Suprapubic skin (tissue), 4 donors: ENCODE measurements at regions not wholly inside any gene's neighbourhood (a gene's known extent, or its start where the extent isn't known, plus 50 kb on each side); places are given as distances from the start of the nearest gene placed in this dataset.

ENCODE experiments used
- DNase-seq, 2 donors: peaks; one replicate each; pipeline ENCODE4 v3.0.0-alpha.2; 2019; ENCODE audit warnings: low spot score in 2 of 2
- H3K27ac ChIP-seq: fragments of 200-600 bp; sonication (generic); one replicate; pipeline ENCODE4 v1.5.1; 2019
- H3K27me3 ChIP-seq: fragments of 200-600 bp; sonication (generic); one replicate; pipeline ENCODE4 v1.5.1; 2019
- H3K36me3 ChIP-seq: fragments of 200-600 bp; sonication (generic); one replicate; pipeline ENCODE4 v1.5.1; 2019
- H3K4me1 ChIP-seq: fragments of 200-600 bp; sonication (generic); one replicate; pipeline ENCODE4 v1.5.1; 2019
- H3K4me3 ChIP-seq: fragments of 200-600 bp; sonication (generic); one replicate; pipeline ENCODE4 v1.5.1; 2019; ENCODE audit warnings: mild to moderate bottlenecking
- H3K9me3 ChIP-seq: fragments of 200-600 bp; sonication (generic); one replicate; pipeline ENCODE4 v1.5.1; 2019
- EP300 ChIP-seq: sonication (generic); formaldehyde crosslinking; IDR thresholded peaks from one replicate; pipeline ENCODE4 v1.6.1; 2017; ENCODE audit warnings: antibody characterized with exemption
- POLR2A ChIP-seq, 2 donors: fragments of 450-650 bp; IDR thresholded peaks; one replicate each; pipeline ENCODE4 v1.6.1; 2017; ENCODE audit warnings: antibody characterized with exemption in 2 of 2, mild to moderate bottlenecking in 2 of 2, moderate library complexity in 2 of 2
- POLR2AphosphoS5 ChIP-seq, 3 donors: sonication (generic); formaldehyde crosslinking; IDR thresholded peaks; one replicate each; pipeline ENCODE4 v1.6.1; 2017; ENCODE audit warnings: antibody characterized with exemption in 3 of 3
- WGBS: methylation state at CpG from one replicate; pipeline ENCODE4 v1.1.5; 2018; 5-methylcytosine and 5-hydroxymethylcytosine counted together
- TF ChIP-seq, protein P1 (sequence below), 2 donors: fragments of 200-600 bp in 1 of 2; fragments of 450-650 bp in 1 of 2; sonication (generic) in 1 of 2; IDR thresholded peaks; one replicate each; pipeline ENCODE4 v1.5.1; 2016 to 2019; ENCODE audit warnings: antibody characterized with exemption in 2 of 2, mild to moderate bottlenecking in 1 of 2, moderate library complexity in 1 of 2

DNA sequence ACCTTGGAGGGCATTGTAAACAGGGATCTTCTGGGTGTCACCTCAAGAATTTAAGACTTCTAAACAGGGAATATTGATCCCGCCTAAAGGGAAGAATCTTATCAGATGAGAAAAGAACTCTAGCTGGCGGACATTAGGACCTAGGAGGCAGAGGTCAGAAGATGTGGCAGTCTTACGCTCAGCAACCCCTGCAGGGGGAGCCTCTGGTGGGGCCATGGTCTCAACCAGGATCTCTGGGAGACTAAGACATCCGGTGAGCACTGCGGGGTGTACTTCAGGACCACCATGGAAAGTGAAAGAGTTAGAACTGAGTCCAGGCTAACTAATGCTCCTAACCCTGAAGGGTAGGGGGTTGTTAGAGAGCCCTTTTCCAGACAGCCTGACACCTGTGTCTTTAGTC lies 295.2 kb downstream of the VGLL3 start:
- Histone ChIP-seq H3K27ac (no peak overlapping the region), H3K36me3 (no peaks in the 10 kb centered on the region), H3K9me3 (no peaks in the 10 kb centered on the region), H3K4me3 (no peak overlapping the region), H3K27me3 (no peaks in the 10 kb centered on the region), H3K4me1 (no peaks in the 10 kb centered on the region)
- TF ChIP-seq POLR2A (IDR thresholded peaks at IDR 0.05), result no peak
- 87% methylated on average over 5 of the region's 5 CpGs for WGBS
- no peak for DNase-seq

DNA sequence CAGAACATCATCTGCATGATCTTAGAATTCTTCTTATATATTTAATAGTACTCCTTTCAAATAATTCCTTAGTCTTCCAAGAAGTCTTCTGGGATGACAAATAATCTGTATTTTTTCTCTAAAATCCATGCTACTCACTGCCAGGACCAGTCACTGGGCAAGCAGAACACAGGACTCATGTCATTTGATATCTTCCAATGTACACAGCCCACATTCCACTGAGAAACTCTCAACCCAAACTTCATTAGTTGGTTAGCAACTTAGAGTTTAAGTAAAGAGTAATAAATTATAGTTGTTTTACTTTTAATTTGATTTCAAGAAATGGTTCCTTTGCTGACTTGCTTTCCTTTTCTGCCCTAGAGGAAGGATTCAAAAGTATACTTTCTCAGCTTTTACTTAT lies 317.0 kb downstream of the VGLL3 start:
- H3K27ac ChIP-seq, result no peak overlapping the region
- no peaks in the 10 kb centered on the region for H3K36me3 ChIP-seq
- H3K4me3 ChIP-seq, result no peak overlapping the region
- TF ChIP-seq POLR2A (IDR thresholded peaks at IDR 0.05) (no peak), POLR2AphosphoS5 (IDR thresholded peaks at IDR 0.05) (no peak), EP300 (no peak)
- TF ChIP-seq, protein P1, sequence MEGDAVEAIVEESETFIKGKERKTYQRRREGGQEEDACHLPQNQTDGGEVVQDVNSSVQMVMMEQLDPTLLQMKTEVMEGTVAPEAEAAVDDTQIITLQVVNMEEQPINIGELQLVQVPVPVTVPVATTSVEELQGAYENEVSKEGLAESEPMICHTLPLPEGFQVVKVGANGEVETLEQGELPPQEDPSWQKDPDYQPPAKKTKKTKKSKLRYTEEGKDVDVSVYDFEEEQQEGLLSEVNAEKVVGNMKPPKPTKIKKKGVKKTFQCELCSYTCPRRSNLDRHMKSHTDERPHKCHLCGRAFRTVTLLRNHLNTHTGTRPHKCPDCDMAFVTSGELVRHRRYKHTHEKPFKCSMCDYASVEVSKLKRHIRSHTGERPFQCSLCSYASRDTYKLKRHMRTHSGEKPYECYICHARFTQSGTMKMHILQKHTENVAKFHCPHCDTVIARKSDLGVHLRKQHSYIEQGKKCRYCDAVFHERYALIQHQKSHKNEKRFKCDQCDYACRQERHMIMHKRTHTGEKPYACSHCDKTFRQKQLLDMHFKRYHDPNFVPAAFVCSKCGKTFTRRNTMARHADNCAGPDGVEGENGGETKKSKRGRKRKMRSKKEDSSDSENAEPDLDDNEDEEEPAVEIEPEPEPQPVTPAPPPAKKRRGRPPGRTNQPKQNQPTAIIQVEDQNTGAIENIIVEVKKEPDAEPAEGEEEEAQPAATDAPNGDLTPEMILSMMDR (IDR thresholded peaks at IDR 0.05), result no peak
- peaks cover under 1% of the 10 kb centered on the region for H3K9me3 ChIP-seq
- H3K27me3 ChIP-seq, result no peaks in the 10 kb centered on the region
- no peaks in the 10 kb centered on the region for H3K4me1 ChIP-seq
- no peak for DNase-seq

DNA sequence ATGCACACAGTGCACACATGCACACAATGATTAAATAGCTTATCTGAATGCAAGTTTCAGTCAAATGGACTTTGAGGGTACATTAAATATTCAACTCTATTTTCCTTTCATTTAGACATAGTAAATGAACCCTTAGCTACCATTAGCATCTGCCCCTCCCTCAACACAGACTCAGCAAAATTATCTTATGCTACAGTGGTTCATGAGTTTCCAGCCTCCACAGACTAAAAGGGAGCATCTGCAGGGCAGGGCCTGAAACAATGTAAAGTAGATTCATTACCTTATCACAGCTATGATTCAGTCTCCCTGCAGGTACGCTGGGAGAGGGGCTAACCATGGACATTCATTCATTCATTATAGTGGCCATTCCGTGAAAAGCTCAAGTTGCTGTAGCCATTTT lies 329.1 kb downstream of the VGLL3 start:
- DNase-seq, result no peak
- WGBS, result 80% methylated on average over 2 of the region's 2 CpGs
- TF ChIP-seq POLR2AphosphoS5 (IDR thresholded peaks at IDR 0.05) (no peak), EP300 (no peak), POLR2A (IDR thresholded peaks at IDR 0.05) (no peak)
- TF ChIP-seq, protein P1 (IDR thresholded peaks at IDR 0.05), result no peak

DNA sequence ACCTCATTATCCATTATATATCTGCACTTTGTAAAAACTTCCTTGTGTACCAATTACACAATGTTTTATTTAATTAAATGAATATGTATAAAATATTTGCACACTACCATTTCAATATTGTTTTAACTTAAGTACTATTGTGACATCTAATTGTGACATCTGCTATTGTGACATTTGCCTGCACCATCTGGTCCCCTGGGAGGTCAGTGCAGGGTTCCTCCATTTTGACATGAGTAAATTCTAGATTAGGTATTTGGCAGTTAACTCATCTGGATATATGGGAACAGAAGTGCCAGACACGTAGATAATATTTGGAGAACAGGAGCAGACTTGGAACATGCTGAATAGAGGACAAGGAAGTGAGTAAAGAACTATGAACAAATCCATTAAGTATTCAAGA lies 332.1 kb downstream of the VGLL3 start:
- H3K27me3 ChIP-seq, result no peaks in the 10 kb centered on the region
- no peak overlapping the region for H3K27ac ChIP-seq
- TF ChIP-seq, protein P1 (IDR thresholded peaks at IDR 0.05), result no peak
- TF ChIP-seq POLR2AphosphoS5 (IDR thresholded peaks at IDR 0.05) (no peak), EP300 (no peak), POLR2A (IDR thresholded peaks at IDR 0.05) (no peak)
- no peak for DNase-seq
- H3K36me3 ChIP-seq, result no peaks in the 10 kb centered on the region
- WGBS, result 43% methylated on average over 1 of the region's 1 CpG
- no peak overlapping the region for H3K4me3 ChIP-seq
- no peaks in the 10 kb centered on the region for H3K4me1 ChIP-seq
- no peaks in the 10 kb centered on the region for H3K9me3 ChIP-seq

More for the DNA sequence above, 329.1 kb downstream of the VGLL3 start:
- H3K27me3 ChIP-seq, result no peaks in the 10 kb centered on the region
- no peak overlapping the region for H3K4me3 ChIP-seq
- no peak overlapping the region for H3K27ac ChIP-seq
- H3K36me3 ChIP-seq, result no peaks in the 10 kb centered on the region
- no peaks in the 10 kb centered on the region for H3K4me1 ChIP-seq
- no peaks in the 10 kb centered on the region for H3K9me3 ChIP-seq

DNA sequence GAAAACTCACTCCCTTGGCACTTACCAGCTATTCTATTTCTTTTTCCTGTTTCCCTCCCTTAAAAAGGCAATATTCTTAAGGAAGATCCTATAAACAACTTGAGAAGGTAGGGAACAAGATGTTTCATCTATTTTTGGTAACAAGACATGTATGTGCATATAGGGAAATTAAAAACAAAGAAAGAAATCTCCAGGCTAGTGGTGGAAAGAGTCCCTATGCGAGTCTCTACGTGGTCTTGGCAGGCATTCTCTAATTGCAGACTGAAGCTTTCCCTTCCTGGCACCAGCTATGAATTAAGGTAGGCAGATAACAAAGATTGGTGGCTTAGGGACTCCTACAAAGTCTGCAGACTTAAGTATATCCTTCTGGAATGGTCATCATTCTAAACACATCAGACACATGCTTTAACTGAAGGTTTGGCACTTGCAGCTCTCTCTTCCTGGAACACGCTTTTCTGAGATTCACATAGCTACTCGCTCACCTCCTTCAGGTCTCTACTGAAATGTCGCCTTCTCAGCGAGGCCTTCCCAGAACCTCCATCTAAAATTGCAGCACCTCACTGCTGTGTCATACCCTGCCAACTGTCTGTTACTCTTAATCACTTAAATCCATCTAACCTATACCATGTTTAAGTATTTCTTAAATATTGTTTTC lies 336.0 kb downstream of the VGLL3 start:
- 68% methylated on average over 6 of the region's 6 CpGs for WGBS

More for the DNA sequence above, 336.0 kb downstream of the VGLL3 start:
- H3K27me3 ChIP-seq, result no peaks in the 10 kb centered on the region
- no peaks in the 10 kb centered on the region for H3K36me3 ChIP-seq
- no peaks in the 10 kb centered on the region for H3K9me3 ChIP-seq
- no peaks in the 10 kb centered on the region for H3K4me1 ChIP-seq
- TF ChIP-seq POLR2A (IDR thresholded peaks at IDR 0.05), result no peak
- TF ChIP-seq POLR2AphosphoS5 (IDR thresholded peaks at IDR 0.05), result no peak
- TF ChIP-seq, protein P1 (IDR thresholded peaks at IDR 0.05), result no peak
- TF ChIP-seq EP300, result no peak
- H3K4me3 ChIP-seq, result no peak overlapping the region
- no peak for DNase-seq
- no peak overlapping the region for H3K27ac ChIP-seq
